Suprapubic skin (tissue), 4 donors: ENCODE measurements at regions not wholly inside any gene's neighbourhood (a gene's known extent, or its start where the extent isn't known, plus 50 kb on each side); places are given as distances from the start of the nearest gene placed in this dataset.

ENCODE experiments used
- DNase-seq, 2 donors: peaks; one replicate each; pipeline ENCODE4 v3.0.0-alpha.2; 2019; ENCODE audit warnings: low spot score in 2 of 2
- H3K27ac ChIP-seq: fragments of 200-600 bp; sonication (generic); one replicate; pipeline ENCODE4 v1.5.1; 2019
- H3K27me3 ChIP-seq: fragments of 200-600 bp; sonication (generic); one replicate; pipeline ENCODE4 v1.5.1; 2019
- H3K36me3 ChIP-seq: fragments of 200-600 bp; sonication (generic); one replicate; pipeline ENCODE4 v1.5.1; 2019
- H3K4me1 ChIP-seq: fragments of 200-600 bp; sonication (generic); one replicate; pipeline ENCODE4 v1.5.1; 2019
- H3K4me3 ChIP-seq: fragments of 200-600 bp; sonication (generic); one replicate; pipeline ENCODE4 v1.5.1; 2019; ENCODE audit warnings: mild to moderate bottlenecking
- H3K9me3 ChIP-seq: fragments of 200-600 bp; sonication (generic); one replicate; pipeline ENCODE4 v1.5.1; 2019
- CTCF ChIP-seq, 2 donors: fragments of 200-600 bp in 1 of 2; fragments of 450-650 bp in 1 of 2; sonication (generic) in 1 of 2; IDR thresholded peaks; one replicate each; pipeline ENCODE4 v1.5.1; 2016 to 2019; ENCODE audit warnings: antibody characterized with exemption in 2 of 2, mild to moderate bottlenecking in 1 of 2, moderate library complexity in 1 of 2
- EP300 ChIP-seq: sonication (generic); formaldehyde crosslinking; IDR thresholded peaks from one replicate; pipeline ENCODE4 v1.6.1; 2017; ENCODE audit warnings: antibody characterized with exemption
- POLR2A ChIP-seq, 2 donors: fragments of 450-650 bp; IDR thresholded peaks; one replicate each; pipeline ENCODE4 v1.6.1; 2017; ENCODE audit warnings: antibody characterized with exemption in 2 of 2, mild to moderate bottlenecking in 2 of 2, moderate library complexity in 2 of 2
- POLR2AphosphoS5 ChIP-seq, 3 donors: sonication (generic); formaldehyde crosslinking; IDR thresholded peaks; one replicate each; pipeline ENCODE4 v1.6.1; 2017; ENCODE audit warnings: antibody characterized with exemption in 3 of 3
- WGBS: methylation state at CpG from one replicate; pipeline ENCODE4 v1.1.5; 2018; 5-methylcytosine and 5-hydroxymethylcytosine counted together

- H3K27me3 ChIP-seq, result no peaks in the 10 kb centered on the region
- no peak overlapping the region for H3K4me3 ChIP-seq
- no peaks in the 10 kb centered on the region for H3K4me1 ChIP-seq
- no peaks in the 10 kb centered on the region for H3K36me3 ChIP-seq
- H3K9me3 ChIP-seq, result no peaks in the 10 kb centered on the region
- no peak for TF ChIP-seq CTCF (IDR thresholded peaks at IDR 0.05)
- TF ChIP-seq POLR2A (IDR thresholded peaks at IDR 0.05), result no peak
- TF ChIP-seq POLR2AphosphoS5 (IDR thresholded peaks at IDR 0.05), result no peak
- TF ChIP-seq EP300, result no peak
- no peak for DNase-seq
- 77% methylated on average over 2 of the region's 2 CpGs for WGBS
- H3K27ac ChIP-seq, result no peak overlapping the region
These were observed 851.9 kb upstream of the GHITM start for GRCh38 chr10:83287374-83287773.

GRCh38 chr10:83289373-83289772 is 849.9 kb upstream of the GHITM start:
- no peaks in the 10 kb centered on the region for H3K27me3 ChIP-seq
- no peaks in the 10 kb centered on the region for H3K9me3 ChIP-seq
- 15% methylated on average over 2 of the region's 2 CpGs for WGBS
- no peaks in the 10 kb centered on the region for H3K36me3 ChIP-seq
- no peak for DNase-seq
- no peaks in the 10 kb centered on the region for H3K4me1 ChIP-seq
- TF ChIP-seq POLR2AphosphoS5 (IDR thresholded peaks at IDR 0.05) (no peak), POLR2A (IDR thresholded peaks at IDR 0.05) (no peak), CTCF (IDR thresholded peaks at IDR 0.05) (no peak), EP300 (no peak)
- no peak overlapping the region for H3K27ac ChIP-seq
- H3K4me3 ChIP-seq, result no peak overlapping the region

- DNase-seq, result no peak
- Histone ChIP-seq H3K27me3 (no peaks in the 10 kb centered on the region), H3K4me1 (no peaks in the 10 kb centered on the region), H3K9me3 (no peaks in the 10 kb centered on the region), H3K36me3 (no peaks in the 10 kb centered on the region), H3K4me3 (no peak overlapping the region), H3K27ac (no peak overlapping the region)
- TF ChIP-seq POLR2A (IDR thresholded peaks at IDR 0.05) (no peak), POLR2AphosphoS5 (IDR thresholded peaks at IDR 0.05) (no peak), CTCF (IDR thresholded peaks at IDR 0.05) (no peak), EP300 (no peak)
- 80% methylated on average over 1 of the region's 1 CpG for WGBS
These were observed 849.4 kb upstream of the GHITM start for GRCh38 chr10:83289948-83290347.

GRCh38 chr10:83301732-83302131 is 837.6 kb upstream of the GHITM start:
- Histone ChIP-seq H3K36me3 (no peaks in the 10 kb centered on the region), H3K4me1 (no peaks in the 10 kb centered on the region), H3K27ac (no peak overlapping the region), H3K9me3 (peaks cover 4% of the 10 kb centered on the region), H3K27me3 (no peaks in the 10 kb centered on the region), H3K4me3 (no peak overlapping the region)
- DNase-seq, result no peak
- TF ChIP-seq POLR2A (IDR thresholded peaks at IDR 0.05) (no peak), CTCF (IDR thresholded peaks at IDR 0.05) (no peak), EP300 (no peak), POLR2AphosphoS5 (IDR thresholded peaks at IDR 0.05) (no peak)
- 58% methylated on average over 2 of the region's 2 CpGs for WGBS

GRCh38 chr10:83302623-83303022 is 836.7 kb upstream of the GHITM start:
- H3K9me3 ChIP-seq, result peaks cover 4% of the 10 kb centered on the region
- H3K27ac ChIP-seq, result no peak overlapping the region
- no peak for DNase-seq
- H3K27me3 ChIP-seq, result no peaks in the 10 kb centered on the region
- no peaks in the 10 kb centered on the region for H3K4me1 ChIP-seq
- no peak for TF ChIP-seq POLR2A (IDR thresholded peaks at IDR 0.05)
- TF ChIP-seq EP300, result no peak
- no peak for TF ChIP-seq CTCF (IDR thresholded peaks at IDR 0.05)
- no peak for TF ChIP-seq POLR2AphosphoS5 (IDR thresholded peaks at IDR 0.05)
- no peak overlapping the region for H3K4me3 ChIP-seq
- WGBS, result 94% methylated on average over 1 of the region's 1 CpG
- no peaks in the 10 kb centered on the region for H3K36me3 ChIP-seq
